ENCODE measurements at regions not wholly inside any gene's neighbourhood (a gene's known extent, or its start where the extent isn't known, plus 50 kb on each side); places are given as distances from the start of the nearest gene placed in this dataset.

- TF ChIP-seq MXI1 (IDR thresholded peaks at IDR 0.05; ENCODE audit: borderline replicate concordance, low read depth, low read length), result no peak
- Histone ChIP-seq H3K9me3 (ENCODE audit: control insufficient read depth, insufficient read depth, low read length) (no peaks in the 10 kb centered on the region), H2AFZ (replicated peaks; ENCODE audit: low read length, poor library complexity) (no peak overlapping the region), H2BK120ac (ENCODE audit: low read depth, low read length) (no peak overlapping the region), H3K18ac (ENCODE audit: low read depth, low read length) (no peak overlapping the region), H3K4ac (ENCODE audit: low read depth, low read length) (no peak overlapping the region), H2BK20ac (ENCODE audit: low read depth, low read length) (no peak overlapping the region), H3K36me3 (ENCODE audit: control insufficient read depth, insufficient read depth, low read length) (no peaks in the 10 kb centered on the region), H4K20me1 (ENCODE audit: insufficient read depth, low read length) (no peaks in the 10 kb centered on the region), H3K27ac (ENCODE audit: insufficient read depth, low read length) (no peak overlapping the region), H4K5ac (ENCODE audit: low read depth, low read length) (no peak overlapping the region), H3K9ac (ENCODE audit: low read depth, low read length) (no peak overlapping the region), H3K79me1 (ENCODE audit: low read depth in 1 of 2, low read length in 2 of 2) (no peaks in the 10 kb centered on the region), H2AK5ac (ENCODE audit: low read depth, low read length) (no peak overlapping the region), H3K9me1 (ENCODE audit: insufficient read depth, low read length) (no peaks in the 10 kb centered on the region), H2BK5ac (ENCODE audit: low read depth, low read length, poor library complexity, severe bottlenecking) (no peak overlapping the region), H2AK9ac (replicated peaks; ENCODE audit: low read depth, low read length, poor library complexity) (no peak overlapping the region), H3K4me2 (ENCODE audit: low read depth, low read length) (no peak overlapping the region), H3K4me1 (ENCODE audit: control insufficient read depth, insufficient read depth, low read length) (no peaks in the 10 kb centered on the region), H3K23ac (ENCODE audit: low read depth, low read length) (no peak overlapping the region), H2BK15ac (ENCODE audit: low read depth, low read length) (no peak overlapping the region), H3K27me3 (ENCODE audit: control insufficient read depth, insufficient read depth, low read length) (peaks cover 4% of the 10 kb centered on the region), H3K4me3 (ENCODE audit: insufficient read depth, low read depth, low read length) (no peak overlapping the region), H4K91ac (ENCODE audit: insufficient read depth, low read depth, low read length) (no peak overlapping the region), H3K56ac (ENCODE audit: extremely low read depth, insufficient read depth, low read length) (no peak overlapping the region), H3K14ac (replicated peaks; ENCODE audit: low read depth, low read length) (no peak overlapping the region), H4K8ac (ENCODE audit: low read depth in 2 of 2, low read length in 2 of 2) (no peak overlapping the region)
- in situ Hi-C loops (cut with MboI; ENCODE audit: low sequenced_read_pairs), result no loop called here
- no TSS peak for BruUV-seq (replicated peaks)
- dilution Hi-C loops (cut with HindIII; ENCODE audit: low sequenced_read_pairs, unreplicated experiment), result no loop called here
- no CpG with 5 or more reads among the region's 3 CpGs for WGBS, 2 experiments (ENCODE audit: extremely low coverage in 2 of 2, insufficient read length in 1 of 2)
- CTCF ChIA-PET, result no interaction called here
- intact Hi-C loops (cut with micrococcal nuclease), result loop anchor here (10.0 kb wide), 1 partner anchor 84 kb away; no protein-coding TSS in a partner anchor
- DNase-seq (no peak), ATAC-seq (ENCODE audit: low read depth) (no peak)
- POLR2A ChIA-PET (ENCODE audit: unreplicated experiment), result no interaction called here
These were observed 176.1 kb upstream of the CSF3R start for GRCh38 chr1:36658838-36659237.

All from IMR-90 (cell line).